ENCODE measurements at regions not wholly inside any gene's neighbourhood (a gene's known extent, or its start where the extent isn't known, plus 50 kb on each side); places are given as distances from the start of the nearest gene placed in this dataset.

DNA sequence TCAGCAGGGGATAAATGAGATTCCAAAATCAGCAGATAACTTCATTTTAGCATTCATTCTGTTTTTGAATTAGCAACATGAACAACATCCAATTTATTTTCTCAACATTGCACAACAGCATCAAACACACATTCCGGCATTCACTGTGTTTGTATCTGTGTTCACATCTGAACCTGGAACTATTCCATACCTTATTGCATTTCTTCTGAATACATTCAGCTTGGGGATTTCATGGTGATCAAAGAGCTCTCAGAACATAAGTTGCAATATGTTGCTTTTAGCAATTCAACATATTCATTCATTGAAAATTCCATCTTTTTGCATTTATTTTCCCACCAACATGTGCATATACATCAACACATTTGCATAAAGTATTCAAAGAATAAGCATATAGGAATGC lies 1431.7 kb upstream of the PIK3C3 start:
- H3K36me3 ChIP-seq, result no peaks in the 10 kb centered on the region
- intact Hi-C loops (cut with DNase I), result no loop called here
- 89 to 97% methylated on average over 1 of the region's 1 CpG for WGBS, 2 donors
- H3K9me3 ChIP-seq, result no peaks in the 10 kb centered on the region
- DNase-seq, result no peak
- no peak overlapping the region for H3K4me3 ChIP-seq
- H3K4me1 ChIP-seq, result no peaks in the 10 kb centered on the region
- no peak overlapping the region for H3K27ac ChIP-seq
- TF ChIP-seq POLR2AphosphoS5 (IDR thresholded peaks at IDR 0.05) (no peak), EP300 (IDR thresholded peaks at IDR 0.05) (no peak), POLR2A (IDR thresholded peaks at IDR 0.05) (no peak)
- TF ChIP-seq, protein P1, sequence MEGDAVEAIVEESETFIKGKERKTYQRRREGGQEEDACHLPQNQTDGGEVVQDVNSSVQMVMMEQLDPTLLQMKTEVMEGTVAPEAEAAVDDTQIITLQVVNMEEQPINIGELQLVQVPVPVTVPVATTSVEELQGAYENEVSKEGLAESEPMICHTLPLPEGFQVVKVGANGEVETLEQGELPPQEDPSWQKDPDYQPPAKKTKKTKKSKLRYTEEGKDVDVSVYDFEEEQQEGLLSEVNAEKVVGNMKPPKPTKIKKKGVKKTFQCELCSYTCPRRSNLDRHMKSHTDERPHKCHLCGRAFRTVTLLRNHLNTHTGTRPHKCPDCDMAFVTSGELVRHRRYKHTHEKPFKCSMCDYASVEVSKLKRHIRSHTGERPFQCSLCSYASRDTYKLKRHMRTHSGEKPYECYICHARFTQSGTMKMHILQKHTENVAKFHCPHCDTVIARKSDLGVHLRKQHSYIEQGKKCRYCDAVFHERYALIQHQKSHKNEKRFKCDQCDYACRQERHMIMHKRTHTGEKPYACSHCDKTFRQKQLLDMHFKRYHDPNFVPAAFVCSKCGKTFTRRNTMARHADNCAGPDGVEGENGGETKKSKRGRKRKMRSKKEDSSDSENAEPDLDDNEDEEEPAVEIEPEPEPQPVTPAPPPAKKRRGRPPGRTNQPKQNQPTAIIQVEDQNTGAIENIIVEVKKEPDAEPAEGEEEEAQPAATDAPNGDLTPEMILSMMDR (IDR thresholded peaks at IDR 0.05), result no peak
- no peaks in the 10 kb centered on the region for H3K27me3 ChIP-seq

DNA sequence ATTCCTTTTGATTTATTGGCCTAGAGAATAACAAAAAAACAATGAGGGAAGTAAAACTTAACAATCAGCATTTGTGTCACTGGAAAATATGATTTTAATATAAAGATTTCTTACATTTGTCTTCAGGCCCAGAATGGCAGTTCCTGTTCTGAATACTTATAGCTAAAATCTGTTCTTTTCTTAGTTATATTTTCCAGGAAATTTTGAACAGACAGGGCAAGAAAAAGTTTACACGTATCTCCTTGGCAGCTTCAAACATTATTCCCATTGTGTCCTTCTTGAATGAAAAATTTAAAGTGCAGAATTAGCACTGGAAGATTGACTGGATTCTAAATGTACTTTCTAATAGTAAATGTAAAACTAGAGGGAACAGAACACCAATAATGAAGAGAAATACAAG lies 1454.0 kb upstream of the PIK3C3 start:
- no peak for DNase-seq
- Histone ChIP-seq H3K4me1 (no peaks in the 10 kb centered on the region), H3K9me3 (no peaks in the 10 kb centered on the region), H3K4me3 (no peak overlapping the region), H3K27me3 (no peaks in the 10 kb centered on the region), H3K27ac (no peak overlapping the region), H3K36me3 (no peaks in the 10 kb centered on the region)
- intact Hi-C loops (cut with DNase I), result no loop called here
- no peak for TF ChIP-seq POLR2AphosphoS5 (IDR thresholded peaks at IDR 0.05)
- no peak for TF ChIP-seq EP300 (IDR thresholded peaks at IDR 0.05)
- no peak for TF ChIP-seq POLR2A (IDR thresholded peaks at IDR 0.05)
- TF ChIP-seq, protein P1 (IDR thresholded peaks at IDR 0.05), result no peak
- 73 to 80% methylated on average over 1 of the region's 1 CpG for WGBS, 2 donors

DNA sequence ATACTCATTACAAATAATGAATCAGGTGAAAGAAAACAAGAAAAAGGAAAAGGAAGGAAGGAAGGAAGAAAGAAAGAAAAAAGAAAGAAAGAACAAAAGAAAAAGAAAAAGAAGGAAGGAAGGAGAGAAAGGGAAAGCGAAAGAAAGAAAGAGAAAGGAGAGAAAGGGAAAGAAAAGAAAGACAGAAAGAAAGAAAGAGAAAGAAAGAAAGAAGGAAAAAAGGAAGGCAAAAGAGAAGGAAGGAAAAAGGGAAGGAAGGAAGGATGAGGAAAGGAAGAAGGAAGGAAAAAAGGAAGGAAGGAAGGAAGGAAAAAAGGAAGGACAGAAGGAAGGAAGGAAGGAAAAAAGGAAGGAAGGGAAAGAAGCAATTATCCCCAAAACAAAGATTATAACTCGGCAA lies 1460.4 kb upstream of the PIK3C3 start:
- no peak overlapping the region for H3K27ac ChIP-seq
- H3K4me1 ChIP-seq, result no peaks in the 10 kb centered on the region
- no peaks in the 10 kb centered on the region for H3K27me3 ChIP-seq
- H3K4me3 ChIP-seq, result no peak overlapping the region
- no peaks in the 10 kb centered on the region for H3K9me3 ChIP-seq
- TF ChIP-seq EP300 (IDR thresholded peaks at IDR 0.05) (no peak), POLR2AphosphoS5 (IDR thresholded peaks at IDR 0.05) (no peak), POLR2A (IDR thresholded peaks at IDR 0.05) (no peak)
- TF ChIP-seq, protein P1 (IDR thresholded peaks at IDR 0.05), result no peak
- no peak for DNase-seq
- no peaks in the 10 kb centered on the region for H3K36me3 ChIP-seq
- intact Hi-C loops (cut with DNase I), result no loop called here
- 81 to 92% methylated on average over 2 of the region's 2 CpGs for WGBS, 2 donors

DNA sequence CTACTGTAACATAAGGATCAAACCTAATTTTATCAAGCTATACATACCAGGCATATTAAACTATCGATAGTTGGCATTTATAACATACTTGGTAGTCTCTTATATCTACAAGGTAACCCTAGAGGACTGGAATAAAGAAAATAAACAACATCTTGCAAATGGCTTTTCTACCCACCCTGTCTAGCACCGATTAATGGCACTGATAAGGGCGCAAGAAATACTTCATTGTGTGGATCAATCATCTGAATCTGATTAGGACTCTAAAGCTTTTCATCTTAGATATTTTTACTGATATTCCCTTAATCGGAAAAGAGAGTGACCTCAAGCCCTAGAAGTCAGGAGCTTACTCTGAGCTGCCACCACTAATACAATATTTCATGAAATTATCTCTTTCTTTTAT lies 1461.7 kb upstream of the PIK3C3 start:
- Histone ChIP-seq H3K4me1 (no peaks in the 10 kb centered on the region), H3K27me3 (no peaks in the 10 kb centered on the region), H3K9me3 (no peaks in the 10 kb centered on the region), H3K36me3 (no peaks in the 10 kb centered on the region), H3K27ac (no peak overlapping the region), H3K4me3 (no peak overlapping the region)
- no peak for DNase-seq
- intact Hi-C loops (cut with DNase I), result no loop called here
- TF ChIP-seq POLR2AphosphoS5 (IDR thresholded peaks at IDR 0.05) (no peak), POLR2A (IDR thresholded peaks at IDR 0.05) (no peak), EP300 (IDR thresholded peaks at IDR 0.05) (no peak)
- TF ChIP-seq, protein P1 (IDR thresholded peaks at IDR 0.05), result no peak
- WGBS, 2 donors, result 77 to 93% methylated on average over 4 of the region's 4 CpGs

DNA sequence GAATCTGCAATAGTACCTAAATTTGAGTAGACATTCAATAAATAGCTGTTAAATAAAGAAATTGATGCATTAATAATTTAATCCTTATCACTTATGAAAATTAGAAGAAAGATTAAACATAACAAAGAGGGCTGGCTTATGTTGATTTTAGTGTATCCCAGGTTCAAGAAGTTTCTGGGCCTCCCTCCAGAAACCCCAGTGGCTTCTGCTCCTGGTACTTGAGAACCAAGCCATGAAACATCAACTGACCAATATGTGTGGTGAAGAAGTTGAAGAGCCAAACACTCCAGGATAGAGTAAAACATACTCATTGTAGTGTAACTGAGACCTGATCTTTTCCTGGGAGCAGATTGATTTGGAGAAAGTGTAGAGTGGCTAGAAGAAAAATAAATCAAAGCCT lies 1465.7 kb upstream of the PIK3C3 start:
- intact Hi-C loops (cut with DNase I), result no loop called here
- Histone ChIP-seq H3K27ac (no peak overlapping the region), H3K9me3 (no peaks in the 10 kb centered on the region)

More for the DNA sequence above, 1465.7 kb upstream of the PIK3C3 start:
- H3K4me3 ChIP-seq, result no peak overlapping the region
- no peaks in the 10 kb centered on the region for H3K4me1 ChIP-seq
- TF ChIP-seq EP300 (IDR thresholded peaks at IDR 0.05) (no peak), POLR2AphosphoS5 (IDR thresholded peaks at IDR 0.05) (no peak), POLR2A (IDR thresholded peaks at IDR 0.05) (no peak)
- TF ChIP-seq, protein P1 (IDR thresholded peaks at IDR 0.05), result no peak
- no peaks in the 10 kb centered on the region for H3K36me3 ChIP-seq
- no peaks in the 10 kb centered on the region for H3K27me3 ChIP-seq
- DNase-seq, result no peak

All from sigmoid colon (tissue), 6 donors.